Activated CD4-positive, alpha-beta T cell treated with anti-CD3 and anti-CD28 coated beads, Interleukin-2, amount 10 ng/mL, durations not matched to agents 7 days and 5 days (primary cell): ENCODE measurements at regions not wholly inside any gene's neighbourhood (a gene's known extent, or its start where the extent isn't known, plus 50 kb on each side); places are given as distances from the start of the nearest gene placed in this dataset.

ENCODE experiments used
- CTCF ChIA-PET: fragments of 350-600 bp; sonication (Branson Sonifier 250); formaldehyde crosslinking; loops from one replicate; lab custom pipeline; 2021; ENCODE audit warnings: antibody characterized with exemption; lab: Charles Lee
- POLR2A ChIA-PET: fragments of 350-600 bp; sonication (Branson Sonifier 250); formaldehyde crosslinking; loops from one replicate; lab custom pipeline; 2021; ENCODE audit warnings: antibody characterized with exemption; lab: Charles Lee
- DNase-seq: peaks from one replicate; pipeline ENCODE4 v3.0.0-alpha.2; 2020
- H3K27ac Mint-ChIP-seq: one replicate; pipeline ENCODE4 v1.8.0; 2021; ENCODE audit warnings: mild to moderate bottlenecking, moderate library complexity, mixed read lengths
- H3K27me3 Mint-ChIP-seq: one replicate; pipeline ENCODE4 v1.8.0; 2021; ENCODE audit warnings: mixed read lengths
- H3K36me3 Mint-ChIP-seq: one replicate; pipeline ENCODE4 v1.8.0; 2021; ENCODE audit warnings: low read depth, mixed read lengths
- H3K4me1 Mint-ChIP-seq: one replicate; pipeline ENCODE4 v1.8.0; 2021; ENCODE audit warnings: mixed read lengths
- H3K4me3 Mint-ChIP-seq: one replicate; pipeline ENCODE4 v1.8.0; 2021; ENCODE audit warnings: mild to moderate bottlenecking, moderate library complexity, mixed read lengths
- H3K9me3 Mint-ChIP-seq: one replicate; pipeline ENCODE4 v1.8.0; 2021; ENCODE audit warnings: mixed read lengths

DNA sequence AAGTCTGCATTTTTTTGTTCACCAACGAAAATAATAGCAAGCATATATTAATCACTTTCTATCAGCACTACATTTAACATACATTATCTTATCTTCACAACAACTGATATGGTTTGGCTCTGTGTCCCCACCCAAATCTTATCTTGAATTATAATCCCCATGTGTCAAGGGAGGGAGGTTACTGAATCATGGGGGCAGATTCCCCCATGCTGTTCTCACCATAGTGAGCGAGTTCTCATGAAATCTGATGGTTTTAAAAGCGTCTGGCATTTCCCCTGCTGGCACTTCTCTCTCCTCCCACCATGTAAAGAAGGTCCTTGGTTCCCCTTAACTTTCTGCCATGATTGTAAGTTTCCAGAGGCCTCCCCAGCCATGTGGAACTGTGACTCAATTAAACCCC lies 235.7 kb upstream of the RXFP2 start:
- no peak overlapping the region for H3K4me3 Mint-ChIP-seq
- CTCF ChIA-PET = no interaction called here

DNA sequence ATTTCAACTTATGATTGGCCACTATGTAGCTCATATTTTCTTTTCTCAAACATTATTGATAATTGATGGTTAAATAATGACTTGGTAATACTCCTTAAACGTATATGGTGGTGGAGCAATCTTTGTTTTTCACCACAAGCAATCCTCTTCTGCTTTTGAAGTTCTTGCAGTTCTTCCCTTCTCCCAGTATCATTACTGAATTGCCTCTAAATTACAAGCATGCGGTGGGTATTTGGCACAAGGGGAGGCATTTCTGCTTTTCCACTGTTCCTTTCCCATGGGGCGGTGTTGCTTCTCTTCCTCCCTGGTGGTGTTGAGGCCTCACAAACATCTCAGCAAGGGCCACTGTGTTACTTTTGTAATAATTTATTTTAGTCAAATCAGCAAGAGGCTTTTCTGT lies 234.4 kb upstream of the RXFP2 start:
- CTCF ChIA-PET = no interaction called here
- no peak overlapping the region for H3K27ac Mint-ChIP-seq
- no peak overlapping the region for H3K4me3 Mint-ChIP-seq
- DNase-seq = no peak
- H3K27me3 Mint-ChIP-seq = no peaks in the 10 kb centered on the region
- no peaks in the 10 kb centered on the region for H3K36me3 Mint-ChIP-seq
- H3K9me3 Mint-ChIP-seq = no peaks in the 10 kb centered on the region
- POLR2A ChIA-PET = interaction anchor here (0.6 kb wide), 1 partner anchor 14 kb away, joined by 4 read pairs; no protein-coding TSS in a partner anchor
- H3K4me1 Mint-ChIP-seq = no peaks in the 10 kb centered on the region

More for the DNA sequence above, 235.7 kb upstream of the RXFP2 start:
- H3K27me3 Mint-ChIP-seq = no peaks in the 10 kb centered on the region
- DNase-seq = no peak
- H3K9me3 Mint-ChIP-seq = peaks cover 6% of the 10 kb centered on the region
- H3K27ac Mint-ChIP-seq = no peak overlapping the region
- no peaks in the 10 kb centered on the region for H3K36me3 Mint-ChIP-seq
- POLR2A ChIA-PET = no interaction called here
- no peaks in the 10 kb centered on the region for H3K4me1 Mint-ChIP-seq

DNA sequence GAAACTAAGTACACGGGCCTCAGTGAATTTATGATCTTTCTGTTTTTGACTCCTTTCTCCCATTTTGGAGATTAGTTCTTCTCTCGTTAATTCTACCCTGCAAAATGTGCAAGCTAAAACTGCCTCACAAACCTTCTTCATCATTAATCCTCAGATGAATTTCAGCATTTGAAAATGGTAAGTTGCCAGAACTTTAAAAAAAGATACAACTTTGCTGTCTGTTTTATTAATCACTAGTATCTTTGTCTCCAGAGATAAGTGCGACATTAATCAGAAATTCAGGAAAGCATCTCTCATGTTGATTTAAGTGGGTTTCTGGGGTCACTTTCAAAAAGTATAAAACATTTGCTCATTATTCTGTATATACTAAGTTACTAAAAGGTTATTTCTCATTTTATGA lies 227.0 kb upstream of the RXFP2 start:
- Mint-ChIP-seq H3K27ac (no peak overlapping the region), H3K9me3 (no peaks in the 10 kb centered on the region), H3K4me1 (no peaks in the 10 kb centered on the region), H3K4me3 (no peak overlapping the region), H3K36me3 (no peaks in the 10 kb centered on the region), H3K27me3 (no peaks in the 10 kb centered on the region)
- no peak for DNase-seq
- POLR2A ChIA-PET = no interaction called here
- CTCF ChIA-PET = no interaction called here

DNA sequence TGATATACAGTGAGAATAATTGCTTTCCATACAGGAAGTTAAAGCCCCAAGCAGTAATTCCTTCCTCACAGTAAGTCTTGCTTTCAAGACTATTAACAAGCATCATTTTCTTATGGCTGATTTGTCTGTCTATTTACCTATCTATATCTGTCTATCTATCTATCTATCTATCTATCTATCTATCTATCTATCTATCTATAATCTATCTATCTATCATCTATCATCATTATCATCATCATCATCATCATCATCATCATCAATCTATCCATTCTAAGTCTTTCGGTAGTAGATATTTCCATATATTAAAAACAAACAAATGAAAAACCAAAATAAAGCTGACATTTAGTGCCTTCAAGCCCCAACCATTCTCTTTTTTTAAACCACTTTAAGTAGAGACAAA lies 224.4 kb upstream of the RXFP2 start:
- Mint-ChIP-seq H3K27ac (no peak overlapping the region), H3K27me3 (no peaks in the 10 kb centered on the region), H3K4me1 (no peaks in the 10 kb centered on the region), H3K9me3 (no peaks in the 10 kb centered on the region), H3K36me3 (no peaks in the 10 kb centered on the region), H3K4me3 (no peak overlapping the region)
- DNase-seq = no peak
- ChIA-PET CTCF (no interaction called here), POLR2A (no interaction called here)

DNA sequence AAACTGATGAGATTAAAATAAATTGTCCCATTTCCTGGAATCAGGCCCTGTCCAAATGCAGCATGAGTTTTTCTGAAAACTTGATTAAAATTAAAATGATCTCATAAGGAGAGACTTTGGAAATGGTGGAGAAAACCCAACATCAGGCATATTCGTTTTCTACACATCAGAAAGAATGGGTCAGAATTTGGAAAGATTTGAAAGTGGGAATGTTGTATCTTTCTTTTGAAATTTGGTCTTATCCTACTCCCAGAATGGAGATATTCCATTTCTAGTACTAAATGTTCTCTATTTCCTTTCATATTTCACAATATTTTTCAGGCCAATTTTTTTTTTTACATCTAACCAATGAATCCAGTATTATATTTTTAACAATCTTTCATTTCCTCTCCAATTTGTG lies 223.9 kb upstream of the RXFP2 start:
- H3K36me3 Mint-ChIP-seq = no peaks in the 10 kb centered on the region
- ChIA-PET POLR2A (no interaction called here), CTCF (no interaction called here)
- H3K9me3 Mint-ChIP-seq = no peaks in the 10 kb centered on the region
- no peak for DNase-seq
- H3K27me3 Mint-ChIP-seq = no peaks in the 10 kb centered on the region
- no peak overlapping the region for H3K27ac Mint-ChIP-seq
- no peak overlapping the region for H3K4me3 Mint-ChIP-seq
- no peaks in the 10 kb centered on the region for H3K4me1 Mint-ChIP-seq

DNA sequence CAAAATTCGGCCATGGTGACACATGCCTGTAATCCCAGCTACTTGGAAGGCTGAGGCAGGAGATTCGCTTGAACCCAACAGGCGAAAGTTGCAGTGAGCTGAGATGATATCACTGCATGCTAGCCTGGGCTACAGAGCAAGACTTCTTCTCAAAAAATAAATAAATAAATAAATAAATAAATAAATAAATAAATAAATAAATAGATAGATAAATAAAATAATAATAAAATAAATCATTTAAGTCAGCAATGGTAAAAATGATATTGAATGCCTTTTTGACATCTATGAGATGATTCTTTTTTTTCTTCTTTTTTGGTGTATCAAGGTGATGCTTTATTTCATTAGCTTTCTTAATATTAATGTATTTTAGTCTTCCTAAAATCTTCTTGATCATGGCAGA lies 221.7 kb upstream of the RXFP2 start:
- H3K4me3 Mint-ChIP-seq = no peak overlapping the region
- peaks cover 6% of the 10 kb centered on the region for H3K27me3 Mint-ChIP-seq
- no peak overlapping the region for H3K27ac Mint-ChIP-seq
- H3K9me3 Mint-ChIP-seq = no peaks in the 10 kb centered on the region
- ChIA-PET CTCF (interaction anchor here (1.7 kb wide), 1 partner anchor 14 kb away, joined by 4 read pairs; no protein-coding TSS in a partner anchor), POLR2A (no interaction called here)
- H3K36me3 Mint-ChIP-seq = no peaks in the 10 kb centered on the region
- DNase-seq = no peak
- H3K4me1 Mint-ChIP-seq = no peaks in the 10 kb centered on the region

DNA sequence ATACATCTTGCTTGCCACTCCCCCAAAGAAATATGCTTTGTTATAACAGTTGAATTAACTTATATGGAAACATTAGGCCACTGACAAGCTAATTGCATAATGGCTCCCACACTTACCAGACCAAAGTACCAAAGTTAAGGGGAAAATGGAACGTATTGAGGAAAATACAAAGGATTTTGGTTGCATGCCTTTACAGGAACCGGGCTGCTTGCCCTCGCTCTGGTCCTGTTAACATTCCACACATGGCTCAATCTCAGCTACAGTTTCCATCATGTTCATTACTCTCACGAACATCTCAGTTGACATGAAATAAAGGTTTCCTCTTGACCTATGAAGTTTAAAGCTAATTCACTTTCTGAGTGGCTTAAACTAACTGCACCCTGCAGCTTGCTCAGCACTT lies 220.7 kb upstream of the RXFP2 start:
- CTCF ChIA-PET = interaction anchor here (1.7 kb wide), 1 partner anchor 13 kb away, joined by 4 read pairs; no protein-coding TSS in a partner anchor
- Mint-ChIP-seq H3K27ac (no peak overlapping the region), H3K4me1 (no peaks in the 10 kb centered on the region), H3K4me3 (no peak overlapping the region), H3K9me3 (no peaks in the 10 kb centered on the region), H3K36me3 (no peaks in the 10 kb centered on the region), H3K27me3 (peaks cover 6% of the 10 kb centered on the region)
- DNase-seq = no peak
- POLR2A ChIA-PET = no interaction called here

DNA sequence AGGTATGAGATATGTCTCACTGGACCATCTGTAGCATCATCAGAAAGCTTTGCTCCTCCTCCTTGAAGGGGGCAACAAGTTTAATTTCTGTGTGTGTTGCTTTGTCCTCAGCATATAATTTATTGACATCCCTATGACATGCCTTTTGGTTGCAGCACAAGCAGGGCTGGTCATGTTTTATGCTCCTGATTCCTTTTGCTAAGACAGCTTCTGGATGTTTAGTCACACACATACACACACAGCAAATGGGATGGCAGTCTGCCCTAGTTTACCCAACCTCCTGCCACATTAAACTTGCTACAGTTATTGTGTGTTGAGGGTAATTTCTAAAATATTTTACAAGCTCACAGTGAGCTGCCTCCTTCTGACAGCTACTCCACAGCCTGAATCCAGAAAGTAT lies 217.9 kb upstream of the RXFP2 start:
- Mint-ChIP-seq H3K27me3 (peaks cover 6% of the 10 kb centered on the region), H3K36me3 (no peaks in the 10 kb centered on the region), H3K9me3 (no peaks in the 10 kb centered on the region), H3K27ac (no peak overlapping the region), H3K4me1 (no peaks in the 10 kb centered on the region), H3K4me3 (no peak overlapping the region)
- CTCF ChIA-PET = no interaction called here
- no peak for DNase-seq
- POLR2A ChIA-PET = no interaction called here

DNA sequence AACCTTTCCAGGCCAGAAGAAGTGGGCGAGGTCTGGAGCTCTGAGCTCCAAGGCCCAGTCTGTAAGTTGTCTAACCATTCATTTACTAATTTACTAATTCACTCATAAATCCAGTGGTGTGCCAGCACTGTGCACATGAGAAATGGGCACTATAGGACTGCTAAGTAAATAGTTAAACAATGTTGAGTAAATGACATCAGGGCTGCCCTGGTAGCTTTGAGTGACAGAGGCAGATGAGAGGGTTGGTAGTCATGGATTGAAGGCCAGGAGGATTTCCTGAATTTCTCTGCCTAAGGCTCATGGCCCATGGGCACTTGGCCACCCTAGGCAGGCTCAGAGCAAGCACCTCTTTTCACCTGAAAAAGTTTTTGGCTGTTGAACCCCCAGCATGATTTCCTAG lies 216.9 kb upstream of the RXFP2 start:
- Mint-ChIP-seq H3K27ac (no peak overlapping the region), H3K27me3 (peaks cover 6% of the 10 kb centered on the region), H3K4me3 (no peak overlapping the region), H3K4me1 (no peaks in the 10 kb centered on the region), H3K9me3 (no peaks in the 10 kb centered on the region), H3K36me3 (no peaks in the 10 kb centered on the region)
- CTCF ChIA-PET = no interaction called here
- DNase-seq = no peak
- POLR2A ChIA-PET = no interaction called here

DNA sequence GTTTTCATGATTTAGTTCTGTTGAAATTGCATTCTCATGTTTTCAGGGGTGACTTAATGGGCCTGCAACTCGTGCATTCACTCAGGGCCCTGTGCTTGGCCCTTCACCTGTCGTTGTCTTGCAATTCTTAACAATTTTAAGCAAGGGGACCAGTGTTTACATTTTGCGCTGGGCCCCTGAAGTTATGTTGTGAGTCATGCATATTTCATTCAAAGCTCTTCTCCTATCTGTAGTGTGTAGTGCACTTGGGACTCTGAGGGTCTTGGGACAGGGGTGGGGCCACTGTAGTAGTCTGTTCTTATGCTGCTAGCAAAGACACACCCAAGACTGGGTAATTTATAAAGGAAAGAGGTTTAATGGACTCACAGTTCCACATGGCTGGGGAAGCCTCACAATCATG lies 211.2 kb upstream of the RXFP2 start:
- Mint-ChIP-seq H3K36me3 (no peaks in the 10 kb centered on the region), H3K4me1 (no peaks in the 10 kb centered on the region), H3K9me3 (no peaks in the 10 kb centered on the region), H3K27me3 (peaks cover 4% of the 10 kb centered on the region), H3K27ac (no peak overlapping the region), H3K4me3 (no peak overlapping the region)
- ChIA-PET CTCF (no interaction called here), POLR2A (no interaction called here)
- DNase-seq = no peak

DNA sequence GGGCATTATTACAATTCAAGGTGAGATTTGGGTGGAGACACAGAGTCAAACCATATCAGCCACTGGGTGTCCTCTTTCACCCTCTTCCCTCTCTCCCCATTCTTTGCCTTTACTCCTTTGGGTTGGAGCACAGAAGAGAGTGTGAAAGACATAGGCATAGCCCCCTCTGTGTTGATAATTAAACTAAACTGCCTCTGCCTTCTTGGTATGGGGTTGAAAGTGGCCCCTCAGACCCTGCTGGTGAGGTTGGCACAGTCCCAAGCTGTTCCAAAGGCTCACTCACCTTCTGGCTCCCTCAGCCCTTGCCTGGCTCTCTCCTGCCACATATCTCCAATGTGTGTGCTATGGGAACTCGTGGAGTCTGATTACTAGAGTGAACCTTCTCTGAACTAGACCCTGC lies 210.6 kb upstream of the RXFP2 start:
- ChIA-PET POLR2A (no interaction called here), CTCF (no interaction called here)
- Mint-ChIP-seq H3K9me3 (peaks cover 1% of the 10 kb centered on the region), H3K4me1 (no peaks in the 10 kb centered on the region), H3K27ac (no peak overlapping the region), H3K36me3 (no peaks in the 10 kb centered on the region), H3K27me3 (peaks cover 4% of the 10 kb centered on the region), H3K4me3 (no peak overlapping the region)
- no peak for DNase-seq

DNA sequence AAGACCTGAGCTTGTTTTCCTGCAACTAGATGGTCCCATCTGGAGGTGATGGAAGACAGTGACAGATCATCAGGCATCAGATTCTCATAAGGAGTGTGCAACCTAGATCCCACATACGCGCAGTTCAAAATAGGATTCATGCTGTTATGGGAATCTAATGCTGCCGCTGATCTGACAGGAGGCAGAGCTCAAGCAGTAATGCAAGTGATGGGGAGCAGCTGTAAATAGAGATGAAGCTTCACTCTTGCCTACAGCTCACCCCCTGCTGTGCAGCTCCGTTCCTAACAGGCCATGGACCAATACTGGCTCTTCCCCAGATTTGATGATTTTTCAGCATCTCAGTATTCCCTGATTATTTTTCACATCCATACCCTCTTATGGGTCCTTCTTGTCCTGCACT lies 208.4 kb upstream of the RXFP2 start:
- no peaks in the 10 kb centered on the region for H3K4me1 Mint-ChIP-seq
- no peaks in the 10 kb centered on the region for H3K36me3 Mint-ChIP-seq
- peaks cover 4% of the 10 kb centered on the region for H3K27me3 Mint-ChIP-seq
- peaks cover 2% of the 10 kb centered on the region for H3K9me3 Mint-ChIP-seq
- no peak overlapping the region for H3K27ac Mint-ChIP-seq
- H3K4me3 Mint-ChIP-seq = no peak overlapping the region
- ChIA-PET POLR2A (no interaction called here), CTCF (interaction anchor here (1.0 kb wide), 1 partner anchor 13 kb away, joined by 4 read pairs; no protein-coding TSS in a partner anchor)
- DNase-seq = no peak

DNA sequence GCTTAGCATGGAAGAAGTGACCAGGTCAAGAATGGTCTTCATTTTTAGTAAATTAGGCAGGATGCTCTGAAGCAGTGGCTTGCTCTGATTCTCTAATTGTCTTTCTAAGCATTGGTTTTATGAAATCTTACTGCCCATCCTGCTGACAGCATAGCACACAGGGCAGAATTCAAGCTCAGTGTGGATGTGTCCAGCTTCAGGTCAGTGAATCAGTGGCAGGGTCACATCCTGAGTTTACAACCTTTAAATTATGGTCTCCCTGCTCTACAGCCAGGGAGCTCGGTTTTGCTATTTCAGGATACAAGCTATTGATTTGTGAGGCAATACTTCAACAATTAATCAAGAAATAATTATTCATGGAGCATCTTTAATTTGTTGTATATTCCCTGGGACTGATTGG lies 202.3 kb upstream of the RXFP2 start:
- no peak overlapping the region for H3K4me3 Mint-ChIP-seq
- no peak for DNase-seq
- POLR2A ChIA-PET = no interaction called here
- H3K27me3 Mint-ChIP-seq = peaks cover 9% of the 10 kb centered on the region
- no peaks in the 10 kb centered on the region for H3K4me1 Mint-ChIP-seq
- H3K27ac Mint-ChIP-seq = no peak overlapping the region
- CTCF ChIA-PET = no interaction called here
- peaks cover 2% of the 10 kb centered on the region for H3K9me3 Mint-ChIP-seq
- no peaks in the 10 kb centered on the region for H3K36me3 Mint-ChIP-seq
